K562 (cell line): ENCODE measurements at regions not wholly inside any gene's neighbourhood (a gene's known extent, or its start where the extent isn't known, plus 50 kb on each side); places are given as distances from the start of the nearest gene placed in this dataset.

Experiments
- FOSL1 ChIP-seq: fragments of 200-800 bp; sonication (Bioruptor generic); conservative IDR thresholded peaks from 2 replicates; pipeline ENCODE4 v1.6.1; 2016; ENCODE audit warnings: missing genetic modification characterization, missing compliant biosample characterization
- MYNN ChIP-seq, 2 experiments: sonication (generic); formaldehyde crosslinking in 1 of 2; IDR thresholded peaks; 2 replicates each; pipeline versions ENCODE4 v1.5.0 to v1.6.1; 2016 to 2020; ENCODE audit warnings: antibody characterized with exemption in 1 of 2, missing genetic modification reagents in 1 of 2
- POLR2A ChIP-seq: fragments of 450-650 bp; conservative IDR thresholded peaks from 2 replicates; pipeline ENCODE4 v1.6.1; 2016
- ZNF589 ChIP-seq: fragments of 200-800 bp; sonication (Bioruptor generic); IDR thresholded peaks from 2 replicates; pipeline ENCODE4 v1.6.1; 2016; ENCODE audit warnings: low read depth, missing genetic modification characterization, missing compliant biosample characterization
- TF ChIP-seq, protein P1 (sequence below): fragments of 250-450 bp; sonication (Bioruptor Pico); IDR thresholded peaks from 2 replicates; pipeline ENCODE4 v1.8.0; 2021; ENCODE audit warnings: moderate library complexity, mild to moderate bottlenecking, inconsistent platforms
- TF ChIP-seq, protein P2 (sequence below): fragments of 450-650 bp; IDR thresholded peaks from 2 replicates; pipeline ENCODE4 v1.6.1; 2016; ENCODE audit warnings: mild to moderate bottlenecking, moderate library complexity
- TF ChIP-seq, protein P3 (sequence below), 3 experiments: IDR thresholded peaks in 2 of 3; conservative IDR thresholded peaks in 1 of 3; 2 replicates each; pipeline ENCODE4 v1.5.1; 2011 to 2012; ENCODE audit warnings: low read length in 3 of 3, mild to moderate bottlenecking in 3 of 3, control low read depth in 2 of 3, improper control_type of control experiment in 1 of 3, inconsistent platforms in 1 of 3, low read depth in 1 of 3, mixed read lengths in 1 of 3, moderate library complexity in 1 of 3; ENCODE audit not compliant: insufficient read depth in 2 of 3

DNA sequence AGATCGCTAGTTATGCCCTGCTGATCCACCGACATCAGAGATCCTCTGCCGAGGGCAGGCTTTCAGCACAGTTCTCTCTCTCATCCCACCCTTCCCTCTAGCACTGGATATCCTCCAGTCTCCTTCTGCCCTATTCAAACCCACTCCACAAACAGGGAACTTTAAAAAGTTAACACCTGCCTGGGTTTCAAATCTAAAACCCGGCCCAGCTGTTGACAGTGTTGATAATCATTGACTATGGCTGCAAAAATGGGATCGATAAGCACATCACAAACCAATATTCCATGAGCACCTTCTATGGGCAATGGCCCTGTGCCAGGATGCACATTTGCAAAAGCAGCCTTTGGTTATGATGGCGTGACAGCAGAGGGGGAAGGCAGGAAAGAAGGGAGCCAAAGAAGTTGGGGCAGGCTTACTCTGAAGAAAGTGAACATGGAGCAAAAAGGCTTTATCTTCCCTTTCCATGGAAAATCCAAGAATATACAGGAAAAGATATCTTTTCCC, 482.3 kb upstream of the KLHL29 start:
- TF ChIP-seq MYNN (IDR thresholded peaks at IDR 0.05) (no peak), MYNN (CRISPR knock-in tag; IDR thresholded peaks at IDR 0.05) (no peak), ZNF589 (no peak), POLR2A (no peak), FOSL1 (tag) (no peak)
- TF ChIP-seq, protein P1, sequence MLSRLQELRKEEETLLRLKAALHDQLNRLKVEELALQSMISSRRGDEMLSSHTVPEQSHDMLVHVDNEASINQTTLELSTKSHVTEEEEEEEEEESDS: no peak
- TF ChIP-seq, protein P2, sequence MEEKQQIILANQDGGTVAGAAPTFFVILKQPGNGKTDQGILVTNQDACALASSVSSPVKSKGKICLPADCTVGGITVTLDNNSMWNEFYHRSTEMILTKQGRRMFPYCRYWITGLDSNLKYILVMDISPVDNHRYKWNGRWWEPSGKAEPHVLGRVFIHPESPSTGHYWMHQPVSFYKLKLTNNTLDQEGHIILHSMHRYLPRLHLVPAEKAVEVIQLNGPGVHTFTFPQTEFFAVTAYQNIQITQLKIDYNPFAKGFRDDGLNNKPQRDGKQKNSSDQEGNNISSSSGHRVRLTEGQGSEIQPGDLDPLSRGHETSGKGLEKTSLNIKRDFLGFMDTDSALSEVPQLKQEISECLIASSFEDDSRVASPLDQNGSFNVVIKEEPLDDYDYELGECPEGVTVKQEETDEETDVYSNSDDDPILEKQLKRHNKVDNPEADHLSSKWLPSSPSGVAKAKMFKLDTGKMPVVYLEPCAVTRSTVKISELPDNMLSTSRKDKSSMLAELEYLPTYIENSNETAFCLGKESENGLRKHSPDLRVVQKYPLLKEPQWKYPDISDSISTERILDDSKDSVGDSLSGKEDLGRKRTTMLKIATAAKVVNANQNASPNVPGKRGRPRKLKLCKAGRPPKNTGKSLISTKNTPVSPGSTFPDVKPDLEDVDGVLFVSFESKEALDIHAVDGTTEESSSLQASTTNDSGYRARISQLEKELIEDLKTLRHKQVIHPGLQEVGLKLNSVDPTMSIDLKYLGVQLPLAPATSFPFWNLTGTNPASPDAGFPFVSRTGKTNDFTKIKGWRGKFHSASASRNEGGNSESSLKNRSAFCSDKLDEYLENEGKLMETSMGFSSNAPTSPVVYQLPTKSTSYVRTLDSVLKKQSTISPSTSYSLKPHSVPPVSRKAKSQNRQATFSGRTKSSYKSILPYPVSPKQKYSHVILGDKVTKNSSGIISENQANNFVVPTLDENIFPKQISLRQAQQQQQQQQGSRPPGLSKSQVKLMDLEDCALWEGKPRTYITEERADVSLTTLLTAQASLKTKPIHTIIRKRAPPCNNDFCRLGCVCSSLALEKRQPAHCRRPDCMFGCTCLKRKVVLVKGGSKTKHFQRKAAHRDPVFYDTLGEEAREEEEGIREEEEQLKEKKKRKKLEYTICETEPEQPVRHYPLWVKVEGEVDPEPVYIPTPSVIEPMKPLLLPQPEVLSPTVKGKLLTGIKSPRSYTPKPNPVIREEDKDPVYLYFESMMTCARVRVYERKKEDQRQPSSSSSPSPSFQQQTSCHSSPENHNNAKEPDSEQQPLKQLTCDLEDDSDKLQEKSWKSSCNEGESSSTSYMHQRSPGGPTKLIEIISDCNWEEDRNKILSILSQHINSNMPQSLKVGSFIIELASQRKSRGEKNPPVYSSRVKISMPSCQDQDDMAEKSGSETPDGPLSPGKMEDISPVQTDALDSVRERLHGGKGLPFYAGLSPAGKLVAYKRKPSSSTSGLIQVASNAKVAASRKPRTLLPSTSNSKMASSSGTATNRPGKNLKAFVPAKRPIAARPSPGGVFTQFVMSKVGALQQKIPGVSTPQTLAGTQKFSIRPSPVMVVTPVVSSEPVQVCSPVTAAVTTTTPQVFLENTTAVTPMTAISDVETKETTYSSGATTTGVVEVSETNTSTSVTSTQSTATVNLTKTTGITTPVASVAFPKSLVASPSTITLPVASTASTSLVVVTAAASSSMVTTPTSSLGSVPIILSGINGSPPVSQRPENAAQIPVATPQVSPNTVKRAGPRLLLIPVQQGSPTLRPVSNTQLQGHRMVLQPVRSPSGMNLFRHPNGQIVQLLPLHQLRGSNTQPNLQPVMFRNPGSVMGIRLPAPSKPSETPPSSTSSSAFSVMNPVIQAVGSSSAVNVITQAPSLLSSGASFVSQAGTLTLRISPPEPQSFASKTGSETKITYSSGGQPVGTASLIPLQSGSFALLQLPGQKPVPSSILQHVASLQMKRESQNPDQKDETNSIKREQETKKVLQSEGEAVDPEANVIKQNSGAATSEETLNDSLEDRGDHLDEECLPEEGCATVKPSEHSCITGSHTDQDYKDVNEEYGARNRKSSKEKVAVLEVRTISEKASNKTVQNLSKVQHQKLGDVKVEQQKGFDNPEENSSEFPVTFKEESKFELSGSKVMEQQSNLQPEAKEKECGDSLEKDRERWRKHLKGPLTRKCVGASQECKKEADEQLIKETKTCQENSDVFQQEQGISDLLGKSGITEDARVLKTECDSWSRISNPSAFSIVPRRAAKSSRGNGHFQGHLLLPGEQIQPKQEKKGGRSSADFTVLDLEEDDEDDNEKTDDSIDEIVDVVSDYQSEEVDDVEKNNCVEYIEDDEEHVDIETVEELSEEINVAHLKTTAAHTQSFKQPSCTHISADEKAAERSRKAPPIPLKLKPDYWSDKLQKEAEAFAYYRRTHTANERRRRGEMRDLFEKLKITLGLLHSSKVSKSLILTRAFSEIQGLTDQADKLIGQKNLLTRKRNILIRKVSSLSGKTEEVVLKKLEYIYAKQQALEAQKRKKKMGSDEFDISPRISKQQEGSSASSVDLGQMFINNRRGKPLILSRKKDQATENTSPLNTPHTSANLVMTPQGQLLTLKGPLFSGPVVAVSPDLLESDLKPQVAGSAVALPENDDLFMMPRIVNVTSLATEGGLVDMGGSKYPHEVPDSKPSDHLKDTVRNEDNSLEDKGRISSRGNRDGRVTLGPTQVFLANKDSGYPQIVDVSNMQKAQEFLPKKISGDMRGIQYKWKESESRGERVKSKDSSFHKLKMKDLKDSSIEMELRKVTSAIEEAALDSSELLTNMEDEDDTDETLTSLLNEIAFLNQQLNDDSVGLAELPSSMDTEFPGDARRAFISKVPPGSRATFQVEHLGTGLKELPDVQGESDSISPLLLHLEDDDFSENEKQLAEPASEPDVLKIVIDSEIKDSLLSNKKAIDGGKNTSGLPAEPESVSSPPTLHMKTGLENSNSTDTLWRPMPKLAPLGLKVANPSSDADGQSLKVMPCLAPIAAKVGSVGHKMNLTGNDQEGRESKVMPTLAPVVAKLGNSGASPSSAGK: no peak
- TF ChIP-seq, protein P3, sequence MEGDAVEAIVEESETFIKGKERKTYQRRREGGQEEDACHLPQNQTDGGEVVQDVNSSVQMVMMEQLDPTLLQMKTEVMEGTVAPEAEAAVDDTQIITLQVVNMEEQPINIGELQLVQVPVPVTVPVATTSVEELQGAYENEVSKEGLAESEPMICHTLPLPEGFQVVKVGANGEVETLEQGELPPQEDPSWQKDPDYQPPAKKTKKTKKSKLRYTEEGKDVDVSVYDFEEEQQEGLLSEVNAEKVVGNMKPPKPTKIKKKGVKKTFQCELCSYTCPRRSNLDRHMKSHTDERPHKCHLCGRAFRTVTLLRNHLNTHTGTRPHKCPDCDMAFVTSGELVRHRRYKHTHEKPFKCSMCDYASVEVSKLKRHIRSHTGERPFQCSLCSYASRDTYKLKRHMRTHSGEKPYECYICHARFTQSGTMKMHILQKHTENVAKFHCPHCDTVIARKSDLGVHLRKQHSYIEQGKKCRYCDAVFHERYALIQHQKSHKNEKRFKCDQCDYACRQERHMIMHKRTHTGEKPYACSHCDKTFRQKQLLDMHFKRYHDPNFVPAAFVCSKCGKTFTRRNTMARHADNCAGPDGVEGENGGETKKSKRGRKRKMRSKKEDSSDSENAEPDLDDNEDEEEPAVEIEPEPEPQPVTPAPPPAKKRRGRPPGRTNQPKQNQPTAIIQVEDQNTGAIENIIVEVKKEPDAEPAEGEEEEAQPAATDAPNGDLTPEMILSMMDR (IDR thresholded peaks at IDR 0.05 in 2 of 3, conservative IDR thresholded peaks at IDR 0.05 in 1 of 3; ENCODE audit: insufficient read depth in 2 of 3, low read depth in 1 of 3, low read length in 3 of 3): no peak
